Sigmoid colon (tissue), 4 donors: ENCODE measurements at regions not wholly inside any gene's neighbourhood (a gene's known extent, or its start where the extent isn't known, plus 50 kb on each side); places are given as distances from the start of the nearest gene placed in this dataset.

Source experiments
- CTCF ChIP-seq, 4 experiments: fragments of 450-650 bp in 3 of 4; fragments of 200-600 bp in 1 of 4; IDR thresholded peaks; one replicate each; pipeline ENCODE4 v1.5.1; 2016 to 2019; ENCODE audit warnings: antibody characterized with exemption in 4 of 4, mild to moderate bottlenecking in 3 of 4, moderate library complexity in 2 of 4
- EP300 ChIP-seq, 4 donors: sonication (generic); formaldehyde crosslinking; IDR thresholded peaks; one replicate each; pipeline ENCODE4 v1.6.1; 2017; ENCODE audit warnings: antibody characterized with exemption in 4 of 4
- POLR2A ChIP-seq, 2 donors: fragments of 450-650 bp; IDR thresholded peaks; one replicate each; pipeline ENCODE4 v1.6.1; 2016; ENCODE audit warnings: antibody characterized with exemption in 2 of 2, mild to moderate bottlenecking in 2 of 2, moderate library complexity in 2 of 2
- POLR2AphosphoS5 ChIP-seq, 4 donors: sonication (generic); formaldehyde crosslinking; IDR thresholded peaks; one replicate each; pipeline ENCODE4 v1.6.1; 2017; ENCODE audit warnings: antibody characterized with exemption in 4 of 4

GRCh38 chr6:81226957-81227356, 525.5 kb downstream of the TENT5A start:
- TF ChIP-seq CTCF (IDR thresholded peaks at IDR 0.05) (no peak), POLR2A (IDR thresholded peaks at IDR 0.05) (no peak), EP300 (IDR thresholded peaks at IDR 0.05) (no peak), POLR2AphosphoS5 (IDR thresholded peaks at IDR 0.05) (no peak)
